GM18502 (cell line): ENCODE measurements at regions not wholly inside any gene's neighbourhood (a gene's known extent, or its start where the extent isn't known, plus 50 kb on each side); places are given as distances from the start of the nearest gene placed in this dataset.

Experiments used
- ATAC-seq: cut with Tn5 transposase; IDR thresholded peaks from one replicate; pipeline ENCODE4 v1.9.1; 2021; ENCODE audit warnings: mild to moderate bottlenecking; ENCODE audit not compliant: unreplicated experiment, poor library complexity

- ATAC-seq = no peak
These were observed 57.9 kb upstream of the DACH1 start for GRCh38 chr13:71924931-71925330.

- no peak for ATAC-seq
These were observed 55.2 kb upstream of the DACH1 start for GRCh38 chr13:71922194-71922593.
